Astrocyte of the cerebellum (primary cell): ENCODE measurements at regions not wholly inside any gene's neighbourhood (a gene's known extent, or its start where the extent isn't known, plus 50 kb on each side); places are given as distances from the start of the nearest gene placed in this dataset.

Experiments used
- DNase-seq: peaks from one replicate; pipeline ENCODE4 v3.0.0-alpha.2; 2011; ENCODE audit warnings: low read depth
- H3K4me3 ChIP-seq: 2 replicates; pipeline ENCODE4 v1.5.1; 2011; ENCODE audit warnings: mild to moderate bottlenecking, low read depth, low read length, moderate library complexity
- in situ Hi-C: cut with HindIII; loops from 2 replicates; pipeline ENCODE4 v1.10.0; 2017; ENCODE audit warnings: low sequenced_read_pairs
- TF ChIP-seq, protein P1 (sequence below): IDR thresholded peaks from 2 replicates; pipeline ENCODE4 v1.5.1; 2012; ENCODE audit warnings: low read length, low read depth, moderate library complexity, mild to moderate bottlenecking; ENCODE audit errors: missing control alignments

DNA sequence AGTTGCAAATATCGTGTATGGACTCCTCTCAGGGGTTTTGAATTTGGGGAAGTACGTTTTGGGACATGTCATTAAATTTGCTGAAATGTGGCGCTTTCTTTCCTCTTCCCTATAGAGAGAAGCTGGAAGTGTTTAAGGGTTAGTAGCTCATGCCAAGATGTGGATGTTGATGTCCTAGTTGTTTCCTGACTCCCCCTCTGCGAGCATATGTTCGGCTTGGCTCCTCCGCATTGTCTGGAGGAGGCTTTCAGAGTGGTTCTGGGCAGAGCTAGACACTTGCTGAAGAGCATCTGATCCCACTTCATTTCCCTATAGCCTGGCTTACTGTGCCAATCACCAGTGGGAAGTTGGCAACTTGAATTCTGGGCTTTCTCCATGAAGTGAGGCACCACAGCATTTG lies 347.4 kb upstream of the B3GALT2 start:
- TF ChIP-seq, protein P1, sequence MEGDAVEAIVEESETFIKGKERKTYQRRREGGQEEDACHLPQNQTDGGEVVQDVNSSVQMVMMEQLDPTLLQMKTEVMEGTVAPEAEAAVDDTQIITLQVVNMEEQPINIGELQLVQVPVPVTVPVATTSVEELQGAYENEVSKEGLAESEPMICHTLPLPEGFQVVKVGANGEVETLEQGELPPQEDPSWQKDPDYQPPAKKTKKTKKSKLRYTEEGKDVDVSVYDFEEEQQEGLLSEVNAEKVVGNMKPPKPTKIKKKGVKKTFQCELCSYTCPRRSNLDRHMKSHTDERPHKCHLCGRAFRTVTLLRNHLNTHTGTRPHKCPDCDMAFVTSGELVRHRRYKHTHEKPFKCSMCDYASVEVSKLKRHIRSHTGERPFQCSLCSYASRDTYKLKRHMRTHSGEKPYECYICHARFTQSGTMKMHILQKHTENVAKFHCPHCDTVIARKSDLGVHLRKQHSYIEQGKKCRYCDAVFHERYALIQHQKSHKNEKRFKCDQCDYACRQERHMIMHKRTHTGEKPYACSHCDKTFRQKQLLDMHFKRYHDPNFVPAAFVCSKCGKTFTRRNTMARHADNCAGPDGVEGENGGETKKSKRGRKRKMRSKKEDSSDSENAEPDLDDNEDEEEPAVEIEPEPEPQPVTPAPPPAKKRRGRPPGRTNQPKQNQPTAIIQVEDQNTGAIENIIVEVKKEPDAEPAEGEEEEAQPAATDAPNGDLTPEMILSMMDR = no peak
- in situ Hi-C loops = no loop called here
- DNase-seq = no peak
- H3K4me3 ChIP-seq = no peak overlapping the region

DNA sequence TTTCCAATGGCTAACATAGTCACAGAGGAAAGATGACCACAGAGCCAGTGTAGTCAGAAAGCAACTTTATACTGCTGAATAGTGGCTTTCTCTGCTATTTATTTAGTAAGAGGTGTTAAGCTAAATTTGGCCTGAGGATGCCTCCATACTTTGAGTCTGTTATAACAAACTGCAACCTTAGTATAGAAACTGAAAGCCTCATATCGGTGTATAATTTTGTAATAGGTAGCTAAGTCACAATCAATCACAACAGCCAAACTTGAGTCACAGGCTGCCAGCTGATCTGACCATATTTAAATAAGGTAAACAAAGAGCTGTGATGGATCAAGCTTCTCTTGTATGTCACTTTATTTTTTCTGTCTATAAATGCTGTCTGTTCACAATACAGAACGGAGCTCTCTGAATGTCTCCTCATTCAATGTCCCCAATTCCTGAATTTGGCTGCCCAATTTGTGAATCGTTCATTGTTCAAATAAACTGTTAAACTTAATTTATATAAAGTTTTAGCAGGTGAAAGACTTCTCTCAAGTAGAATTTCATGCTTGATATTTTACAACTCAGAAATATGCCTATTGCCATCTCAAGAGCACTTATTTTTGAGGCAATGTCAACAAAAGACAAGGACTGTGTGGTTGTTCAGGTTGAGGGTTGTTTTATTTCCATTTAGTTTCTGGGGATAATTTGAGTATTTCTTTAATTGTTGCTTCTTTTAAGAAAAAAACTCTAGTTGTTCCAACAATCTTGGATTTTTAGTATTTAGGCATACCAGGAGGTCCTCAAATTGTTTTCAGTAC lies 339.7 kb upstream of the B3GALT2 start:
- in situ Hi-C loops = no loop called here
- no peak for DNase-seq
- no peak overlapping the region for H3K4me3 ChIP-seq
- TF ChIP-seq, protein P1 = no peak

DNA sequence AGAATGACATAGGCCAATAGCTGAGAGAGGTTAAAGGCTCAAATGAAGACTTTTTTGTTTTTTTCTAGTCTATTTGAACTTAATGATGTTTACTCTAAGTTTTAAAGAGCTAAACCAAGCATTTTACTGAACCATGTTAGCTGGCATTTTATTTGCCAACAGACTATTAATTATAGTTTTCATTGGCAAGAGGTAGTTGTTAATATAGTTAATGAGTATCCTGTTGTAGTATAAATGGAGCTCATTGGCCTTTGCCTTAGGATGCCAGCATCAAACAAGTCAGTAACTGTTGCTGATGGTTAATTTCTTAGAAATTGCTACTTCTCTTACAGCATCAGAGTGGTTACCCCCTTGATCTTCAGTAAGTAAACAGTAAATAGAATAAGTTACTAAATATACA lies 339.0 kb upstream of the B3GALT2 start:
- TF ChIP-seq, protein P1 = no peak

DNA sequence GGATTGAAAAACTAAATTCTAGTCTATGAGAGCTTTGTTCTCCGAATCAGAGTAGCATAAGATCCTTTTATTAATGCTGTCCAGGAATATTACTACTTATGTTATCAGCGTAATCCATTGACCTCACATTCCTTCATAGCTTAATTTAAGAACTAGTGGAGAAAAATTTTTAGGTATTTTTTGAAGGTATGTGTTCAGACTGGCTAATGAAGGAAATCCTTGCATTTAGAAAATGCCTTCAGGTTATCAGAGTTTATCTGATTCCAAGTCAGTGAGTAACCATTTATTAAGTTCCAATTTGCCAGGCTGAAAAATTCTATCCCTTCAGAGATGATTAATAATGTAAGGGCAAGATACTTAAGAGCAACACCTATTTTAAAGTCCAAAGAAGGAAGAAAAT lies 338.2 kb upstream of the B3GALT2 start:
- H3K4me3 ChIP-seq = no peak overlapping the region
- DNase-seq = no peak
- TF ChIP-seq, protein P1 = no peak
- in situ Hi-C loops = no loop called here

More for the DNA sequence above, 339.0 kb upstream of the B3GALT2 start:
- no peak for DNase-seq
- in situ Hi-C loops = no loop called here
- H3K4me3 ChIP-seq = no peak overlapping the region

DNA sequence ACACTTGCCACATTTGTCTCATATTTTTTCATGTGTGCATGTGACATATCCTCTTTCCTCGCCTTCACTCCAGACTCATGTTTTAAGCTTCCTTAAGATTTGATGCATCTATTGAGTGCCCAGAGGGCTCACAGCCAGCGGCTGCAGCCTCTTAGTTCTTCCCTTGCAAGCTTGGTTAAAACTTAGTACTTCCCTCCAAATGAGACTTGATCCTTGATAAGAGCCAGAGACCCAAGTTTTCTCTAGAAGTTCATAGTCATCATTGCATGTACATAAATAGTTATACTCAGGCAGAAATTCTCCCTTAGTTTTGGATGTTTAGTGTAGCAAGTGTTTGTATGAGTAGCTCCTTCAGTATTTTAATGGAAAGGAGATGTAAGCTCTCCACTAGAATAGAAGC lies 337.6 kb upstream of the B3GALT2 start:
- no peak for DNase-seq
- TF ChIP-seq, protein P1 = no peak
- no peak overlapping the region for H3K4me3 ChIP-seq
- in situ Hi-C loops = no loop called here

DNA sequence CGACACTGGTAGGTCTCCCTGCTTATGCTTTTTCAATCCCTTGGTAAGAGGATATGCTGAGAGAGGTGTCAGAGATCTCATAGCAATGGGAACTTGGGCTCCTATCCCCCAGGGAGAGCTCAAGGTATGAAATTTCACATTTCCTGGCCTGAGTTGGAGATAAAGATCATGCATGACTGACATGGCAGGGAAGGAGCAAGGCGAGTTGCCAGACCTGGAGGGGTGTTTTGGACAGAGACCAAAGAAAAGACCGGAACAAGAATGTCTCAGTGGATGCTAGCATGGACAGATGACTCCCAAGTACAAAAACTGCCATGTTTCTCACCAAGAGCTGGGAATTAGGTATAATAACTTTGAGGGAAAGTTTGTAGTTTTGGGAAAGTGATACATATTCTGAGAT lies 334.1 kb upstream of the B3GALT2 start:
- no peak for DNase-seq
- H3K4me3 ChIP-seq = no peak overlapping the region
- TF ChIP-seq, protein P1 = no peak
- in situ Hi-C loops = no loop called here

DNA sequence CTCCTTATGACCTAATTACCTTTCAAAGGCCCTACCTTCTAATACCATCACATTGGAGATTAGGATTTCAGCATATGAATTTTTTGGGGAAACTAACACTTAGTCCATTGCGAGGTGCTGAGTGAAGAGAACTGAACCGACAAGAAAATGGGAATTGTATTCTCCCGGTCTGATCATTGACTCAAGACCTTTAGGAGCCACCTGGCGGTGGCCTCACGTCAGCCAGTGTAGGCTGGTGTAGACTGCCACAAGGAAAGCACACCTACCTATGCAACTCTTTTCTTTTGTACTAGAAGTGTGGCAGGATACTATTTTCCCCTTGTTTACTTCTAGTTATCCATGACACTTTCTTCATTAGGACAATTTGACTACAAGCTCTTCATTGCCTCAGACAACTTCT lies 333.5 kb upstream of the B3GALT2 start:
- no peak overlapping the region for H3K4me3 ChIP-seq
- in situ Hi-C loops = no loop called here

More for the DNA sequence above, 333.5 kb upstream of the B3GALT2 start:
- no peak for DNase-seq
- TF ChIP-seq, protein P1 = no peak
